OCI-LY3 (cell line): ENCODE measurements at regions not wholly inside any gene's neighbourhood (a gene's known extent, or its start where the extent isn't known, plus 50 kb on each side); places are given as distances from the start of the nearest gene placed in this dataset.

Experiments used
- EZH2phosphoT487 ChIP-seq: fragments of 200-600 bp; shearing (Covaris generic); IDR thresholded peaks from 2 replicates; pipeline ENCODE4 v1.6.1; 2018; ENCODE audit warnings: antibody characterized with exemption, mixed run types, low read depth
- TF ChIP-seq, protein P1 (sequence below): fragments of 200-600, 300-600 bp; sonication (generic); IDR thresholded peaks from 2 replicates; pipeline ENCODE4 v1.5.1; 2014; ENCODE audit warnings: antibody characterized with exemption, low read length, low read depth

DNA sequence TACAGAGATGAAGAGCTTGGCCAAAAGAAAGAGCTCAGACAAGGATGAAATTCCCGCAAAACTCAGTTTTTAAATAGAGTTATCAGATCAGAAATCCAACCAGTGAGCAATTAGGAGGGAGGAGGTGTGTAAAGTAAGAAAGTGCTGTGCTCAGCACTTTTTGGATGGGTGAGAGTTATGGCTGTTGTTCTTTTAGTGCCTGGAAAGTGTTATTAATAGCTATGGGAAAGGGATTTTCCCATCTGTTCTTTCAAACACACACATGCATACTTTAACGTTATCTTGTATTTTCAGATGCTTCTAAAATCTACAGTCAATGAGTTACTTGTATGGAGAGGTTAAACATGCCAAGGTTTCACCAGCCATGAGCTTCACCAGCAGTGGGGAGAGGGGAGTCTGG, 107.3 kb upstream of the TMEM72 start:
- TF ChIP-seq, protein P1, sequence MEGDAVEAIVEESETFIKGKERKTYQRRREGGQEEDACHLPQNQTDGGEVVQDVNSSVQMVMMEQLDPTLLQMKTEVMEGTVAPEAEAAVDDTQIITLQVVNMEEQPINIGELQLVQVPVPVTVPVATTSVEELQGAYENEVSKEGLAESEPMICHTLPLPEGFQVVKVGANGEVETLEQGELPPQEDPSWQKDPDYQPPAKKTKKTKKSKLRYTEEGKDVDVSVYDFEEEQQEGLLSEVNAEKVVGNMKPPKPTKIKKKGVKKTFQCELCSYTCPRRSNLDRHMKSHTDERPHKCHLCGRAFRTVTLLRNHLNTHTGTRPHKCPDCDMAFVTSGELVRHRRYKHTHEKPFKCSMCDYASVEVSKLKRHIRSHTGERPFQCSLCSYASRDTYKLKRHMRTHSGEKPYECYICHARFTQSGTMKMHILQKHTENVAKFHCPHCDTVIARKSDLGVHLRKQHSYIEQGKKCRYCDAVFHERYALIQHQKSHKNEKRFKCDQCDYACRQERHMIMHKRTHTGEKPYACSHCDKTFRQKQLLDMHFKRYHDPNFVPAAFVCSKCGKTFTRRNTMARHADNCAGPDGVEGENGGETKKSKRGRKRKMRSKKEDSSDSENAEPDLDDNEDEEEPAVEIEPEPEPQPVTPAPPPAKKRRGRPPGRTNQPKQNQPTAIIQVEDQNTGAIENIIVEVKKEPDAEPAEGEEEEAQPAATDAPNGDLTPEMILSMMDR, result no peak
- TF ChIP-seq EZH2phosphoT487, result no peak
